Stimulated activated CD8-positive, alpha-beta memory T cell treated with anti-CD3 and anti-CD28 coated beads, Interleukin-12 subunit alpha, Interleukin-12 subunit beta, amount 100 ng/mL, for 24 hours (primary cell): ENCODE measurements at regions not wholly inside any gene's neighbourhood (a gene's known extent, or its start where the extent isn't known, plus 50 kb on each side); places are given as distances from the start of the nearest gene placed in this dataset.
"Not testable (repeated sequence)": the region's sequence is repeated elsewhere in the genome, so short reads cannot be mapped to it uniquely, and the experiment has no call there.

ENCODE experiments used
- DNase-seq: peaks from one replicate; pipeline ENCODE4 v3.0.0-alpha.2; 2020; ENCODE audit errors: extremely low read depth

- DNase-seq: no peak
Observed at GRCh38 chr18:47679864-47680263, 250.6 kb downstream of the SMAD2 start.

GRCh38 chr18:47677952-47678351 is 252.5 kb downstream of the SMAD2 start:
- DNase-seq: no peak

GRCh38 chr18:47669815-47670214 is 260.6 kb downstream of the SMAD2 start:
- no peak for DNase-seq

GRCh38 chr18:47658498-47658897 is 272.0 kb downstream of the SMAD2 start:
- no peak for DNase-seq

- DNase-seq: no peak
Observed at GRCh38 chr18:47654988-47655387, 275.5 kb downstream of the SMAD2 start.

GRCh38 chr18:47644896-47645295 is 285.6 kb downstream of the SMAD2 start:
- no peak for DNase-seq

GRCh38 chr18:47637551-47637950 is 292.9 kb downstream of the SMAD2 start:
- not testable (repeated sequence) for DNase-seq

- no peak for DNase-seq
Observed at GRCh38 chr18:47635416-47635815, 295.0 kb downstream of the SMAD2 start.

- DNase-seq: no peak
Observed at GRCh38 chr18:47632970-47633635, 297.4 kb downstream of the SMAD2 start.

- no peak for DNase-seq
Observed at GRCh38 chr18:47628893-47629292, 301.6 kb downstream of the SMAD2 start.

GRCh38 chr18:47628240-47628781 is 302.1 kb downstream of the SMAD2 start:
- DNase-seq: no peak

GRCh38 chr18:47627030-47627429 is 303.4 kb downstream of the SMAD2 start:
- DNase-seq: no peak

- no peak for DNase-seq
Observed at GRCh38 chr18:47619771-47620448, 310.5 kb downstream of the SMAD2 start.

- DNase-seq: no peak
Observed at GRCh38 chr18:47618758-47619157, 311.7 kb downstream of the SMAD2 start.

- DNase-seq: no peak
Observed at GRCh38 chr18:47615043-47615442, 315.4 kb downstream of the SMAD2 start.

- DNase-seq: no peak
Observed at GRCh38 chr18:47613929-47614328, 316.5 kb downstream of the SMAD2 start.

GRCh38 chr18:47611649-47612048 is 318.8 kb downstream of the SMAD2 start:
- DNase-seq: no peak

GRCh38 chr18:47606526-47606925 is 323.9 kb downstream of the SMAD2 start:
- no peak for DNase-seq

- DNase-seq: no peak
Observed at GRCh38 chr18:47605093-47605492, 325.4 kb downstream of the SMAD2 start.

- no peak for DNase-seq
Observed at GRCh38 chr18:47604021-47604420, 326.4 kb downstream of the SMAD2 start.

- DNase-seq: no peak
Observed at GRCh38 chr18:47603158-47603557, 327.3 kb downstream of the SMAD2 start.

GRCh38 chr18:47602273-47602897 is 328.1 kb downstream of the SMAD2 start:
- DNase-seq: no peak
